Astrocyte (in vitro differentiated cells and primary cell): ENCODE measurements at regions not wholly inside any gene's neighbourhood (a gene's known extent, or its start where the extent isn't known, plus 50 kb on each side); places are given as distances from the start of the nearest gene placed in this dataset.

Experiments used
- DNase-seq: peaks from one replicate; pipeline ENCODE4 v3.0.0-alpha.2; 2010; ENCODE audit warnings: low read depth
- FAIRE-seq: peaks from 2 replicates; lab custom pipeline; 2011; peaks lifted over from hg19 to GRCh38; lab: Jason Lieb, UNC
- H2AFZ ChIP-seq: 2 replicates; pipeline ENCODE4 v1.6.0; 2012; ENCODE audit warnings: low read depth, low read length, inconsistent platforms
- H3K27ac ChIP-seq: 2 replicates; pipeline ENCODE4 v1.5.1; 2011; ENCODE audit warnings: low read depth, low read length, inconsistent platforms
- H3K27me3 ChIP-seq: 2 replicates; pipeline ENCODE4 v1.6.0; 2011; ENCODE audit warnings: low read length, inconsistent platforms; ENCODE audit not compliant: insufficient read depth
- H3K36me3 ChIP-seq: 2 replicates; pipeline ENCODE4 v1.5.1; 2011; ENCODE audit warnings: low read length, inconsistent platforms; ENCODE audit not compliant: insufficient read depth
- H3K4me1 ChIP-seq: 2 replicates; pipeline ENCODE4 v1.5.1; 2011; ENCODE audit warnings: low read length, inconsistent platforms; ENCODE audit not compliant: insufficient read depth
- H3K4me2 ChIP-seq: 2 replicates; pipeline ENCODE4 v1.6.0; 2012; ENCODE audit warnings: low read length, inconsistent platforms
- H3K4me3 ChIP-seq: 2 replicates; pipeline ENCODE4 v1.5.1; 2011; ENCODE audit warnings: low read depth, mild to moderate bottlenecking, low read length, inconsistent platforms; ENCODE audit not compliant: insufficient read depth
- H3K79me2 ChIP-seq: 2 replicates; pipeline ENCODE4 v1.6.0; 2012; ENCODE audit warnings: mild to moderate bottlenecking, low read length, inconsistent platforms; ENCODE audit not compliant: insufficient read depth
- H3K9ac ChIP-seq: 2 replicates; pipeline ENCODE4 v1.6.0; 2012; ENCODE audit warnings: mild to moderate bottlenecking, low read length, inconsistent platforms
- H3K9me3 ChIP-seq: 2 replicates; pipeline ENCODE4 v1.5.1; 2012; ENCODE audit warnings: low read depth, mild to moderate bottlenecking, low read length, inconsistent platforms; ENCODE audit not compliant: insufficient read depth
- H4K20me1 ChIP-seq: 2 replicates; pipeline ENCODE4 v1.6.0; 2012; ENCODE audit warnings: low read length, inconsistent platforms; ENCODE audit not compliant: insufficient read depth
- H3K27ac Mint-ChIP-seq: one replicate; pipeline ENCODE4 v1.8.0; 2021; ENCODE audit warnings: mild to moderate bottlenecking, mixed read lengths; ENCODE audit not compliant: unreplicated experiment
- H3K27me3 Mint-ChIP-seq: one replicate; pipeline ENCODE4 v1.8.0; 2021; ENCODE audit warnings: low read depth, mixed read lengths; ENCODE audit not compliant: unreplicated experiment
- H3K36me3 Mint-ChIP-seq: one replicate; pipeline ENCODE4 v1.8.0; 2021; ENCODE audit warnings: low read depth, mixed read lengths; ENCODE audit not compliant: unreplicated experiment
- H3K4me1 Mint-ChIP-seq: one replicate; pipeline ENCODE4 v1.8.0; 2021; ENCODE audit warnings: low read depth, mixed read lengths; ENCODE audit not compliant: unreplicated experiment
- H3K4me3 Mint-ChIP-seq: one replicate; pipeline ENCODE4 v1.8.0; 2021; ENCODE audit warnings: mild to moderate bottlenecking, moderate library complexity, mixed read lengths; ENCODE audit not compliant: unreplicated experiment
- H3K9me3 Mint-ChIP-seq: one replicate; pipeline ENCODE4 v1.8.0; 2021; ENCODE audit warnings: mild to moderate bottlenecking, mixed read lengths; ENCODE audit not compliant: unreplicated experiment
- CTCF ChIP-seq: IDR thresholded peaks from 2 replicates; pipeline ENCODE4 v1.5.1; 2011; ENCODE audit warnings: low read depth, mild to moderate bottlenecking, inconsistent platforms, low read length, moderate library complexity; ENCODE audit not compliant: insufficient read depth
- EZH2 ChIP-seq: IDR thresholded peaks from 2 replicates; pipeline ENCODE4 v1.6.1; 2012; ENCODE audit warnings: mild to moderate bottlenecking, low read length, inconsistent platforms; ENCODE audit not compliant: insufficient read depth

- no peak overlapping the region for H3K4me2 ChIP-seq
- H3K9ac ChIP-seq: no peak overlapping the region
- no peaks in the 10 kb centered on the region for H3K4me1 ChIP-seq
- H3K27me3 ChIP-seq: no peaks in the 10 kb centered on the region
- H3K27me3 Mint-ChIP-seq: no peaks in the 10 kb centered on the region
- no peak overlapping the region for H2AFZ ChIP-seq
- DNase-seq (no peak), FAIRE-seq (no peak)
- no peak overlapping the region for H3K27ac ChIP-seq
- H3K4me1 Mint-ChIP-seq: no peaks in the 10 kb centered on the region
- H3K9me3 ChIP-seq: no peaks in the 10 kb centered on the region
- H3K4me3 ChIP-seq: no peak overlapping the region
- no peaks in the 10 kb centered on the region for H3K9me3 Mint-ChIP-seq
- H3K27ac Mint-ChIP-seq: no peak overlapping the region
- no peak for TF ChIP-seq EZH2
- no peak for TF ChIP-seq CTCF
- H3K4me3 Mint-ChIP-seq: no peak overlapping the region
- H3K36me3 Mint-ChIP-seq: no peaks in the 10 kb centered on the region
- H3K36me3 ChIP-seq: no peaks in the 10 kb centered on the region
- no peaks in the 10 kb centered on the region for H4K20me1 ChIP-seq
- no peaks in the 10 kb centered on the region for H3K79me2 ChIP-seq
These were observed 94.4 kb upstream of the ADCY1 start for GRCh38 chr7:45479781-45480180.

DNA sequence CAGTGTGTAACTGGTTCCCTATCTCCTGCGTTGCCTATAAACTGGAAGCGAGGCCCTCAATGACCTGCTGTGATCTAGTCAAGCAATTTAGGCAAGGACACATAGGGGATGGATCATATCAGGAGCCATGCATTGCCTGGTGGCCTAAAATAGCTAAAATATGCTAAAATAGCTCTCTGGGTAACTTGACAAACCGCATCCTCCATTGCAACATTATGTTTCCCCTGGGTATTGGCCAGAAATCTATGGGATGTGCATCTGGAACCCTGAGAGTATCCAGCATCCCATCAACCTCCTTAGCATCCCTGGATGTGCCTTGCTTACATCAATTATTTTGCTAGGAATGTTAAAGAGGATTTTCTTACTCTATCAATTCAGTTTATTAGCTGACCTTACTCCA lies 91.7 kb upstream of the ADCY1 start:
- FAIRE-seq (no peak), DNase-seq (no peak)
- Mint-ChIP-seq H3K36me3 (no peaks in the 10 kb centered on the region), H3K27ac (no peak overlapping the region), H3K9me3 (no peaks in the 10 kb centered on the region), H3K4me3 (no peak overlapping the region), H3K4me1 (no peaks in the 10 kb centered on the region), H3K27me3 (no peaks in the 10 kb centered on the region)
- no peaks in the 10 kb centered on the region for H3K9me3 ChIP-seq
- no peak overlapping the region for H3K9ac ChIP-seq
- H3K27ac ChIP-seq: no peak overlapping the region
- no peak for TF ChIP-seq EZH2
- TF ChIP-seq CTCF: no peak
- no peaks in the 10 kb centered on the region for H3K79me2 ChIP-seq
- H4K20me1 ChIP-seq: no peaks in the 10 kb centered on the region
- H3K36me3 ChIP-seq: no peaks in the 10 kb centered on the region
- H3K4me1 ChIP-seq: no peaks in the 10 kb centered on the region
- no peak overlapping the region for H3K4me2 ChIP-seq
- H3K27me3 ChIP-seq: no peaks in the 10 kb centered on the region
- no peak overlapping the region for H3K4me3 ChIP-seq
- no peak overlapping the region for H2AFZ ChIP-seq

GRCh38 chr7:45484094-45484493 lies 90.1 kb upstream of the ADCY1 start:
- Histone ChIP-seq H4K20me1 (no peaks in the 10 kb centered on the region), H3K27ac (no peak overlapping the region), H3K79me2 (no peaks in the 10 kb centered on the region), H3K36me3 (no peaks in the 10 kb centered on the region), H3K4me1 (no peaks in the 10 kb centered on the region), H3K9ac (no peak overlapping the region), H3K27me3 (no peaks in the 10 kb centered on the region), H3K9me3 (no peaks in the 10 kb centered on the region), H3K4me2 (no peak overlapping the region), H2AFZ (no peak overlapping the region), H3K4me3 (no peak overlapping the region)
- DNase-seq: no peak
- Mint-ChIP-seq H3K27me3 (no peaks in the 10 kb centered on the region), H3K4me3 (no peak overlapping the region), H3K27ac (no peak overlapping the region), H3K9me3 (no peaks in the 10 kb centered on the region), H3K4me1 (no peaks in the 10 kb centered on the region), H3K36me3 (no peaks in the 10 kb centered on the region)
- TF ChIP-seq CTCF (no peak), EZH2 (no peak)
- FAIRE-seq: no peak
